ENCODE measurements at regions not wholly inside any gene's neighbourhood (a gene's known extent, or its start where the extent isn't known, plus 50 kb on each side); places are given as distances from the start of the nearest gene placed in this dataset.

- DNase-seq (ENCODE audit: insufficient read length, low spot score) (no peak), FAIRE-seq (peak; percentile 82)
- TF ChIP-seq PAX5 (IDR thresholded peaks at IDR 0.05; ENCODE audit: insufficient read depth, low read length, severe bottlenecking) = no peak
- no peak for TF ChIP-seq TAF1 (IDR thresholded peaks at IDR 0.05; ENCODE audit: low read depth, low read length)
- no peak for TF ChIP-seq POU2F2 (IDR thresholded peaks at IDR 0.05; ENCODE audit: low read depth, low read length)
- TF ChIP-seq SPI1 (IDR thresholded peaks at IDR 0.05; ENCODE audit: low read depth, low read length) = no peak
- no peak for TF ChIP-seq POLR2A (IDR thresholded peaks at IDR 0.05; ENCODE audit: low read depth, low read length)
- TF ChIP-seq POLR2AphosphoS5 (IDR thresholded peaks at IDR 0.05; ENCODE audit: low read depth, low read length) = no peak
Observed at GRCh38 chr11:109853156-109853776, 239.9 kb upstream of the ZC3H12C start.

GRCh38 chr11:109854731-109855130 is 238.5 kb upstream of the ZC3H12C start:
- TF ChIP-seq TAF1 (IDR thresholded peaks at IDR 0.05; ENCODE audit: low read depth, low read length) (no peak), POLR2AphosphoS5 (IDR thresholded peaks at IDR 0.05; ENCODE audit: low read depth, low read length) (no peak), PAX5 (IDR thresholded peaks at IDR 0.05; ENCODE audit: insufficient read depth, low read length, severe bottlenecking) (no peak), POLR2A (IDR thresholded peaks at IDR 0.05; ENCODE audit: low read depth, low read length) (no peak), POU2F2 (IDR thresholded peaks at IDR 0.05; ENCODE audit: low read depth, low read length) (no peak), SPI1 (IDR thresholded peaks at IDR 0.05; ENCODE audit: low read depth, low read length) (no peak)
- DNase-seq (ENCODE audit: insufficient read length, low spot score) (no peak), FAIRE-seq (no peak)

- DNase-seq (ENCODE audit: insufficient read length, low spot score) (no peak), FAIRE-seq (no peak)
- TF ChIP-seq POLR2AphosphoS5 (IDR thresholded peaks at IDR 0.05; ENCODE audit: low read depth, low read length) = no peak
- TF ChIP-seq SPI1 (IDR thresholded peaks at IDR 0.05; ENCODE audit: low read depth, low read length) = no peak
- no peak for TF ChIP-seq TAF1 (IDR thresholded peaks at IDR 0.05; ENCODE audit: low read depth, low read length)
- no peak for TF ChIP-seq POU2F2 (IDR thresholded peaks at IDR 0.05; ENCODE audit: low read depth, low read length)
- no peak for TF ChIP-seq PAX5 (IDR thresholded peaks at IDR 0.05; ENCODE audit: insufficient read depth, low read length, severe bottlenecking)
- TF ChIP-seq POLR2A (IDR thresholded peaks at IDR 0.05; ENCODE audit: low read depth, low read length) = no peak
Observed at GRCh38 chr11:109856928-109857327, 236.3 kb upstream of the ZC3H12C start.

- DNase-seq (ENCODE audit: insufficient read length, low spot score) (no peak), FAIRE-seq (no peak)
- TF ChIP-seq POLR2A (IDR thresholded peaks at IDR 0.05; ENCODE audit: low read depth, low read length) (no peak), POLR2AphosphoS5 (IDR thresholded peaks at IDR 0.05; ENCODE audit: low read depth, low read length) (no peak), PAX5 (IDR thresholded peaks at IDR 0.05; ENCODE audit: insufficient read depth, low read length, severe bottlenecking) (no peak), TAF1 (IDR thresholded peaks at IDR 0.05; ENCODE audit: low read depth, low read length) (no peak), SPI1 (IDR thresholded peaks at IDR 0.05; ENCODE audit: low read depth, low read length) (no peak), POU2F2 (IDR thresholded peaks at IDR 0.05; ENCODE audit: low read depth, low read length) (no peak)
Observed at GRCh38 chr11:109857637-109858036, 235.6 kb upstream of the ZC3H12C start.

GRCh38 chr11:109858152-109858551 is 235.0 kb upstream of the ZC3H12C start:
- DNase-seq (ENCODE audit: insufficient read length, low spot score) (no peak), FAIRE-seq (no peak)
- TF ChIP-seq POU2F2 (IDR thresholded peaks at IDR 0.05; ENCODE audit: low read depth, low read length) = no peak
- TF ChIP-seq PAX5 (IDR thresholded peaks at IDR 0.05; ENCODE audit: insufficient read depth, low read length, severe bottlenecking) = no peak
- TF ChIP-seq POLR2AphosphoS5 (IDR thresholded peaks at IDR 0.05; ENCODE audit: low read depth, low read length) = no peak
- no peak for TF ChIP-seq SPI1 (IDR thresholded peaks at IDR 0.05; ENCODE audit: low read depth, low read length)
- no peak for TF ChIP-seq TAF1 (IDR thresholded peaks at IDR 0.05; ENCODE audit: low read depth, low read length)
- no peak for TF ChIP-seq POLR2A (IDR thresholded peaks at IDR 0.05; ENCODE audit: low read depth, low read length)

- no peak for FAIRE-seq
Observed at GRCh38 chr11:109859045-109859724, 234.0 kb upstream of the ZC3H12C start.

GRCh38 chr11:109862835-109863234 is 230.4 kb upstream of the ZC3H12C start:
- DNase-seq (ENCODE audit: insufficient read length, low spot score) = no peak
- FAIRE-seq = no peak

More at GRCh38 chr11:109859045-109859724, 234.0 kb upstream of the ZC3H12C start:
- DNase-seq (ENCODE audit: insufficient read length, low spot score) = no peak
- no peak for TF ChIP-seq POLR2A (IDR thresholded peaks at IDR 0.05; ENCODE audit: low read depth, low read length)
- no peak for TF ChIP-seq PAX5 (IDR thresholded peaks at IDR 0.05; ENCODE audit: insufficient read depth, low read length, severe bottlenecking)
- no peak for TF ChIP-seq TAF1 (IDR thresholded peaks at IDR 0.05; ENCODE audit: low read depth, low read length)
- no peak for TF ChIP-seq POU2F2 (IDR thresholded peaks at IDR 0.05; ENCODE audit: low read depth, low read length)
- TF ChIP-seq SPI1 (IDR thresholded peaks at IDR 0.05; ENCODE audit: low read depth, low read length) = no peak
- TF ChIP-seq POLR2AphosphoS5 (IDR thresholded peaks at IDR 0.05; ENCODE audit: low read depth, low read length) = no peak

GRCh38 chr11:109864151-109864661 is 229.0 kb upstream of the ZC3H12C start:
- TF ChIP-seq POLR2A (IDR thresholded peaks at IDR 0.05; ENCODE audit: low read depth, low read length) (no peak), TAF1 (IDR thresholded peaks at IDR 0.05; ENCODE audit: low read depth, low read length) (no peak), POU2F2 (IDR thresholded peaks at IDR 0.05; ENCODE audit: low read depth, low read length) (0 out of 2 replicates have a peak, but pooled peaks have one; percentile 29), POLR2AphosphoS5 (IDR thresholded peaks at IDR 0.05; ENCODE audit: low read depth, low read length) (no peak), PAX5 (IDR thresholded peaks at IDR 0.05; ENCODE audit: insufficient read depth, low read length, severe bottlenecking) (no peak), SPI1 (IDR thresholded peaks at IDR 0.05; ENCODE audit: low read depth, low read length) (peak; percentile 70)
- DNase-seq (ENCODE audit: insufficient read length, low spot score) = peak; percentile 32
- peak; percentile 81 for FAIRE-seq

More at GRCh38 chr11:109862835-109863234, 230.4 kb upstream of the ZC3H12C start:
- no peak for TF ChIP-seq PAX5 (IDR thresholded peaks at IDR 0.05; ENCODE audit: insufficient read depth, low read length, severe bottlenecking)
- TF ChIP-seq TAF1 (IDR thresholded peaks at IDR 0.05; ENCODE audit: low read depth, low read length) = no peak
- TF ChIP-seq SPI1 (IDR thresholded peaks at IDR 0.05; ENCODE audit: low read depth, low read length) = no peak
- TF ChIP-seq POU2F2 (IDR thresholded peaks at IDR 0.05; ENCODE audit: low read depth, low read length) = no peak
- no peak for TF ChIP-seq POLR2AphosphoS5 (IDR thresholded peaks at IDR 0.05; ENCODE audit: low read depth, low read length)
- no peak for TF ChIP-seq POLR2A (IDR thresholded peaks at IDR 0.05; ENCODE audit: low read depth, low read length)
